Fibroblast of skin of abdomen (primary cell): ENCODE measurements at regions not wholly inside any gene's neighbourhood (a gene's known extent, or its start where the extent isn't known, plus 50 kb on each side); places are given as distances from the start of the nearest gene placed in this dataset.

Experiments used
- DNase-seq: peaks from one replicate; pipeline ENCODE4 v3.0.0-alpha.2; 2013

DNA sequence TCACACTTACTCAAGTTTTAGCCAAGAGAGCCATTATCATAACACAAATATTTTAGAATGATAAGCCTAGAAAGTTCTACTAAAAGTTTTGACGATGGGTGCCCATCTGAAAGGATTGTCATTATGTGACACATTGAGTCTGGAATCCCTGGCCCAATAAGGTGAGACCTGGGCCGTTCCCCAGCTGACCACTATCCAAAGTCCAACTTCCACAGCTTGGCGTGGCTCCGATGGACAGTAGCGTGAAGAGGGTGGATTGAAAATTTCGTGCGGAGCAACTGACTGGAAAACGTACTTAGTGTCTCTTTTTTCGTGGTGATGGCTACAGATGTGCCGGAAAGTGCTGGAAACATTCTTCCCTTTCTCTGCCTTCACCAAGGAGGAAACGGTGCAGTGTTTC, 439.0 kb upstream of the ZMIZ1 start:
- no peak for DNase-seq

DNA sequence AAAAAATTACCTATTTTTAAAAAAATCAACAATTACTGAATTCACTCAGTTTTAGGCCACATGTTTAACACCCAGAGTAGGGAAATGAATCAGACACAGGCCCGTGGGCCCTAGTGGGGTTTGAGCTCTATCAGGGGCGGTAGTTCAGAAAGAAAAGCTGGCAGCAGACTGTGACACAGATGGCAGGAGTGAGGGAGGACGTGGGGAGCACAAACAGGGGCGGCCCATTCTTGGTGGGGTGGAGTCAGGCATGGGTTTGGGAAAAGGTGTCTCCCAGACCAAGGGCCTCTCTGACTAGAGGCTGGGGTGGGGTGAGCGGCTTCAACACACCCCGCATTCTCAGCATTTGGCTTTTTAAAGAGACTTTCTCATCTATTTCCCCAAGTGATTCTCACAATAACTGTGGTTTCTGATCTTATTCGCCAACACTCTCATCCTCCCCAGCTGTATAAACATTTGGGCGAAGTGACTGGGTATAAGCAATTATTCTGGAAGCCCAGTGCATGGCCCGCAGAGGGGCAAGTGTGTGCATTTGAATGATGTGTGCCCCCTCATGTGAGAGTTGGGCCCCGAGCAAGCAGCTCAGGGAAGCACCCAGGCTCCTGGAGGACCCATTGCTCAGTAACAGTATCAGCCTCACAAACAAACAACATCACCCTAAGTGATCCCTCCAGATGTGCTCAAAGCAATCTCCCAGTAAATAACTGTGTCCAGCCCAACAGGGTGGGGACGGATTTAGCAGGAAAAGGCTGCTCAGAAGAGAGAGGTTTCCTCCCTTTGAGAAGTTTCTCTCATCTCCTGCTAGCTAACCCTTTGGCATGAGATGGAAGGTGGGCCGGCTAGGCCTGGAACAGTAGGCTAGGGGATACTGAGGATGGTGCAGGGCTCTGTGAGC, 437.6 kb upstream of the ZMIZ1 start:
- peak; percentile 34 for DNase-seq

DNA sequence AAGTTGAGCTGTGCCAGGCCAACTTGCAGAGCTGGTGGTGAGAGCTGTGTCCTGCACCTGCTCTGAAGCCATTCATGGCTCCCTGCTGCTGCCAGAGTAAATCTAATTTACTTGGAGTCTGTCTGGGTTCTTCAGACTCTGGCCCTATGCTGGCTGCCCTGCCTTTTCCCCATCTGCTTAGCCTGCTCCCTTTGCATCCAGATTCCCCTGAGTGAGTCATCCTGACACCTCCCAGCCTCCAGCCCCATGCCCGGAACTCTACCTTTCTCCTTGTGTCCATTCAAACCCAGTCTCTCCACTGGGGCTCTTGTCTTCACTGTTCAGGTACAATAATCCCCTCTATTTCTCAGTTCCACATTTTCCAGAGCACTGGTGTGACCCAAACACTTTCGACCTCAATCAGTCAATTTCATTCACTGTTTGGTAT, 434.4 kb upstream of the ZMIZ1 start:
- peak; percentile 41 for DNase-seq

DNA sequence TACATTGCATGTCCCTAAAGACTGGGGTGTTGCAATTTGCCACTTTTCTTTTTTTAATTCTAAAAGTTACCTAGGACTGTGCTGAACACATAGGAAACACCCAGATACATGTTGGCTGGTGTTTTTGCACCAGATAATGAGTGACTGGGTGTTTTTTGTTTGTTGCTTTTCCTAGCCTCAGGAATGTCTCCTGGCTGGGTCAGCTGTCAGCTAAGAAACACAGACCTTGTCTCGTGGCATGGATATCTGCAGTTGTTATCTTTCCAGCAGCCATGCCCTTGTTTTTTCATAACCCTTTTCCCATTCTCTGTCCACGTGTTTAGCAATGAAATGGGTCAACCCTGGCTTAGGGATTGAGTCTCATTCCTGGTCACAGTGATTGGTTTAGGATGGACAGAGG, 433.9 kb upstream of the ZMIZ1 start:
- DNase-seq = peak; percentile 8

DNA sequence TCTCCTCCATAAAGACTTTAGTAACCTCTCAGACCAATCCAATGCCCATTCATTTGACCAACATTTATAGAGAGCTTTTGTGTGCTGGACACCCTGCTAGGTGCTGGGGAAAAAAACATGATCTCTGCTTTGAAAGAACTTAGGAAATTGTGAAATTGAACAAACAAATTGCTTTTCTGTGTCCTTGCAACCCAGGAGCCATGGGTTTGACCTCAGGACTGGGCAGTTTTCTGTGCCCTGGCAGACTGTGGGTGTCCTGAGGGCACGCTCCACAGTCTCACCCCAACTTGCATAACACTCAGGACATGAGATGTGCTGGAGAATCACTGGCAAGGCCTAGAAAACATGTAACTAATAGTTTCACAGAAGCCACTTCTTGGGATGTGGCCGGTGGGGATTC, 429.1 kb upstream of the ZMIZ1 start:
- DNase-seq = no peak

DNA sequence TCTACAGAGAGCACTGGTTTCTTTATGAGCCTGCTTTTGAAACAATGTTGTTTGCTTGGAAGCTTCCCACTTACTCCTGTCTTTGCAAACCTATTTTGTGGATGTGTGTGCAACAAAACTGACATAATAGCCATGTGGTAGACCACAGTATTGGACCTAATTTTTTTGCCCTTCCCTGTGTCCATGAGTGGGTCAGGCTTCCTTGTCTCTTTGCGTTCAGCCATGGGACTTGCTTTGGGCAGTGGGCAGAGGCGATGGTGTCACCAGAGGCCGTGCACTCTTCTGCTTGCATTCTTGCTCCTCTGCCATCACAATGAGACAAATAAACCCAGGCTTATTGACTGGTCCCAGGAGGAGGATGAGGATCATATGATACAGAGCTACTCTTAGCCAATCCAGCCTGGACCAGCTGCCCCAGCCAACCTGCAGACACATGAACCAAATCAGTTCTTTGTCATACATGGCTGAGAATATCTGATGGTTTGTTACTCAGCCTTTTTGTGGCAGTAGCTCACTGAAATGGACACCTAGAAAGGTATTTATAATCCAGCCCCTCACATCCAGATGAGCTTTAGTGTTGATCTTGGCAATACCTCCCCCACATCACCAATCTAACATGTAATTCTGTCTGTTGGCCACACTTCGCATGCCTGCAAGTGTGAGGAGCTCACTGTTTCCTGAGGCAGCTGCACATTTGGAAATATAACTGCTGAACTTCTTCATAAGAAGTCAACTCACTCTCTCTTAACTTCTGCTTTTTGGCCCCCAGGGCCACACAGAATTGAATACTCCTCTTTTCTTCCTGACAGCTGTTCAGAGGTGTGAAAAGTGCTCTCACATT, 427.8 kb upstream of the ZMIZ1 start:
- DNase-seq = no peak

DNA sequence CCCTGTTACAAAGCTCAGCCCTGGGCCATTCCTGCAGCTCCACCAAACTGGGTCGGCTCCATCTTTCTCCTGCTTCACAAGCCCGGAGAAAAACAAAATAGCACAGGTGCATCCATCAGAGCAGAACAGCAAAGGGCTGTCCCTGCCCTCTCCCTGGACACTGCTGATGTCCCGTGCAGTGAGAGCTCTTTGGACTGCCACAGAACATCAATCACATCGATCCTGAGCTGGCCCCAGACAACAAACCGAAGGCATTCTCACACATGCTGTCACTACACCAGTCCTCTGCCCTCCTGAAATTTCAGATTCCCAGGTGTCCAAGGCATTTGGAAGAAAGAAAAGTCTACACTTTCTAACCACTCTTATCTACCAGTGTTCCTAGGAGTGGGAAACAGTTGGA, 427.1 kb upstream of the ZMIZ1 start:
- DNase-seq = no peak

DNA sequence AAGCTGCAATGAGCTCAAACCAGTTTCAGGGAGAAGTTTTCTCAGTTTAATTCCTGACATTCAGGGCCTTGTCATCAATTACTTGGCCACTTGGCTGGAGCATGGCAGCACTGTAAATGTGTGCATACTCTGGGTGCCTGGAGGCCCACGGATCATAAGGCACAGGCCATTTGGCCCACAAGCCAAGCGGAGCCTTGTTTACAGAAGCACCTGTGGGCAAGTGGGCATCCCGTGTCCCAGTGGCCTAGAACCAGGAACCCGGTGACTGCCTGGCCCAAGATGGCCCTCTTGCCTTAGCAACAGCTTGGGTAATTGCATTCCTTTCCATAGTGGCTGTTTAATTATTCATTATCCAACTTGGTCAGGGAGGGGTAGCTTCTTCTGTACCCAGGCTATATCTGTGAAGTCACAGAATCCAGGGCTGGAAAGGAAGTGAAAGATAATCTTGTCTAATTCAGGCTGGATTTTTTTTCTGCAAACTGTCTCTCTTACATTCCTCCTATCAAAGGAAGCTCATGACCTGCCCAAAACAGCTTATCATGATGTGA, 426.4 kb upstream of the ZMIZ1 start:
- no peak for DNase-seq

DNA sequence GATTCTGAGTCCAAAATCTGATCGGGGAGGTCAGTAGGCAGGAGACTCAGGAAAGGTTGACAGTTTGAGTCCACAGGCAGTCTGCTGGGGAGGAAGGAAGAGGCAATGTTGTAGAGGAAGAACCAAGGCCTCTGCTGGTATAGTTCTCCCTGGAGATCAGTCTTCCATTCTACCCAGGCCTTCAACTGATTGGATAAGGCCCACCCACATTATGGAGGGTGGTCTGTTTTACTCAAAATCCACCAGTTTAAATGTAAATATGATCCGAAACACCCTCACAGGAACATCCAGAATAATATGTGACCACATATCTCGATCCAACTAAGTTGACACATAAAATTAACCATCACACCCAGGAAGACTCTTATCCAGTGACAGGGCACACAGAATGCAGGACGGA, 425.3 kb upstream of the ZMIZ1 start:
- DNase-seq = no peak

DNA sequence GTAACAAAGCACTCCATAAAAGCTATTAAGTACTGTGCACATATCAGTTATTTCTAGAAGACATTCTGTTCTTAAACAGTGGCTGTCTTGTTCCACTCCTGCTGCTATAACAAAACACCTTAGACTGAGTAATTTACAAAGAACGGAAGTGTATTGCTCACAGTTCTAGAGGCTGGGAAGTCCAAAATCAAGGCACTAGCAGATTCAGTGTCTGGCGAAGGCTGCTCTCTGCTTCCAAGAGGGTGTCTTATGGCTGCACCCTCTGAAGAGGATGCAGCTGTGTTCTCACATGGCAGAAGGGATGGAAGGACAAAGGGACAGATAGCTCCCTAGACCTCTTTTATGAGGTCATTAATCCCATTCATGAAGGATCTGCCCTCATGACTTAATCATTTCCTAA, 424.2 kb upstream of the ZMIZ1 start:
- DNase-seq = no peak

DNA sequence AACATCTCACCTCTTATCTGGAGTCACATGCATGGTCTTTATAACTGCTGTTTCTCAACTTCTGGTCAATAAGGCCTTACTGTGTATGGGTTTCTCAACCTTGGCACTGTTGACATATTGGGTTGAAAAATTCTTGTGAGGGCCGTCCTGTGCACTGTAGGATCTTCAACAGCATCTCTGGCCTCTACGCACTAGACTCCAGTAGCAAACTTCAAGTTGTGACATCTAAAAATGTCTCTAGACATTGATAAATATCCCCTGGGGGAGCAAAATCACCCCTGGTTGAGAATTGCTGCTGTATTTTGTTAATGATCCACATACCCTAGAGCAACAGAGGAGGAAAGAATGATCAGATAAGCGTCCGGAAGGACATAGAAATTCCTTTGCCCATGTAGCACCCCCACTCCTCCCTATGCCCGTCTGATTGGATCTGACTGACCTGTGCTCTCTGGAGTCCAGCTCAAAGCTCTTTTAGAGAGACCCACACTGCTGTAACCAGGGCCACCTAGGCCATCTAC, 423.5 kb upstream of the ZMIZ1 start:
- no peak for DNase-seq

DNA sequence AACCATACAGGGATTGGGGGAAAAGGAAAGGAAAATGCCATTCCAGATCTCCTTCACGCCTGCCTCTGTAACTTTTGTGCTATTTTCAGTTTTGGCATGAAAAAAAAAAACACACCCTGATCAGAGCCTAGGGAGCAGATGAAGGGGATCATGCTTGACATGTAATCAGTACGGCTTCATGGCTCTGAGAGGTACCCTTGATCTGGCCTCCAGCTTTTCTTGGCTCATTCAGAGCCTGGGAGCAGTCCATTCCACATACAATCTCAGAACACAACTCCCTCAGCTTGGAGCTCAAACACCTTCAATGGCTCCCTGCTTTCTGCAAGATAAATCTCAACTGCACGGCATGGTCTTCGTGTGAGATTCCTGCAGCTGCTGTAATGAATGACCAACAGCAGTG, 422.8 kb upstream of the ZMIZ1 start:
- DNase-seq = no peak

DNA sequence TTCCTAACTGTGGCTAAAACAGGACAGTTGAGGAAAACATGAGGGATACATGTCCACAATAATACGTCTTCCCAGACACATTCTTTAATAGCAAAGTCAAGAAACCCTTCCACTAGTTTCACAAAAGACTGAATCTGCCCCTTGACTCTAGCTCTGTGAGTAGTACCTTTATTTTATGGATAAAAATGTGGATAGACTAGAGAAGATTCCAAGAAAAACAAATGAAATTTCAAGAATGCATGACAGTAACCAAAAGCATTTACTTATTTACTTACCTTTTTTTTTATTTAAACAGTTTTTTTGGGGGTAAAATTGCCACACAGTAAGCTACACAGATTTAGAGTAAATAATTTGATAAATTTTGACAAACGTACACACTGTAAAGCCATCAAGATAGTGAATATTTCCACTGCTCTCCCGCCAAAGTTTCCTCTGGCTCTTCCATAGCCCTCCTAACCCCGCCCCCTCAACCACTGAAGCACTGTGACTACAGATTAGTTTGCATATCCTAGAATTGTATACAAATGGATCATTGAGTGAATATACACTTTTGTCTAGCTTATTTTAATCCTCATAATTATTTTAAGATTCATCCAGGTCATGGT, 420.4 kb upstream of the ZMIZ1 start:
- DNase-seq = peak; percentile 54

DNA sequence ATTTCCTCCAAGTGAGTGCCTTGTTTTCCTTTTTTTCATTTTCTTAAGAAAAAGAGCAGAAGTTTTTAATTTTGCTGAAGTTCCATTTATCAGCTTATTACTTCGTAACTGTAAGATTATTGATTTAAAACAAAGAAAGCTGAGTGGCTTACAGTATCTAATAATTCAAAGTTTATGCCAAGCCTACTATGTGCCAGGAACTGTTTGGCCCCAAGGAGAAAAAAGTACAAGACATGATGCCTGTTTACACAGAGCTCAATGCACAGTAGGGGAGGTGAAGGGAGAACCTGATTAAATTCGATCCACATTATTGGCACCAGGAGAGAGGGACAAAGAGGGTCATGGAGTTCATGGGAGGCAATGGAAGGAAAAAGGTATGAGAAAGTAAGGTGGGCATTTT, 419.3 kb upstream of the ZMIZ1 start:
- DNase-seq = no peak

DNA sequence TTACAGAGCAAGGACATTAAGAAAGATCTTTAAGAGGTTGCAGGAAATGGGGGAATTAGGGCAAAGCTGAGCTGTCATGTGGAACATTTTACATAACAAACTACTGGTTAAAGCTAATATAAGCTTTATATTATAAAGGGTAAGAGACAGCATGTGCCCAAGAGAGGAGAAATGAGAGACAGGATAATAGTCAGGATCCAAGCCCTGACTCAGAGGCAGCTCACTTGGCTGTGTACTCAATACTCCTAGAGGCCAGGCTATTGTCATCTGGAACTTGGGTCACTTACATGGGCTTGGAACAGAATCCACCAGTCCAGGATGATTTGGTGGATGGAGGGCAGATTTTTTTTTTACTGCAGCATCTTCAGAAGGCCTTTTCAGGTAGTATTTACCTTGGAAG, 418.6 kb upstream of the ZMIZ1 start:
- peak; percentile 13 for DNase-seq

DNA sequence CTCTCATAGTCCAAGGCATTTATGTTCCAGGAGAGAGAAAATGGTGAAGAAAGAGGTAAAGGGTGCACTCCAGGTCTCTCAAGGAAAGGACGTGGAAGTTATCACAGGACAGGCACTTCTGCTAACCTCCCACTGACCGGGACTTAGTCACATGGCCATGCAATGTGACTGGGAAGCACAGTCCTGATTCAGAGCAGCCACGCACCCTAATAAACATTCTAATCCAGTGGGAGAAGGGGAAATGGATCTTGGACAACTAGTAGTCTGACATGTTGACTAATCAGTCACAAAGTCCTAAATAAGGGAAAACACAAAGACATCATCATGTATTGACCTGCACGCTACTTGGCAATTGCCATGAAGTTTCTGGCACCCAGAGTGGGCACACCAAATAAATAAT, 417.5 kb upstream of the ZMIZ1 start:
- no peak for DNase-seq

DNA sequence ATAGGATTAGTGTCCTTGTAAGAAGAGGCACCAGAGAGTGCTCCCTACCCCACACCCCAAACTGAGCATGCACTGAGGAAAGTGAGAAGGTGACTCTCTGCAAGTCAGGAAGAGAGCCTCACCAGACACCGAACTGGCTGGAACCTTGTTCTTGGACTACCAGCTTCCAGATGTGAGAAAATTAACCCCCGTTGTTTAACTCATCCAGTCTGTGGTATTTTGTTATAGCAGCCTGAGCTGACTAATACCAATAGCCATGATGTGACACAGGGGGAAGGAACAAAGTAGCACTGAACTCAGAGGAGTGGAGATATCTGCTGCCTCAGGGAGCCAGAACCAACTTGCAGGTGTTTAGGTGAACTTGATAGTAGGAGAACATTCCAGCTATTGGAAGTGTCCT, 415.2 kb upstream of the ZMIZ1 start:
- no peak for DNase-seq

DNA sequence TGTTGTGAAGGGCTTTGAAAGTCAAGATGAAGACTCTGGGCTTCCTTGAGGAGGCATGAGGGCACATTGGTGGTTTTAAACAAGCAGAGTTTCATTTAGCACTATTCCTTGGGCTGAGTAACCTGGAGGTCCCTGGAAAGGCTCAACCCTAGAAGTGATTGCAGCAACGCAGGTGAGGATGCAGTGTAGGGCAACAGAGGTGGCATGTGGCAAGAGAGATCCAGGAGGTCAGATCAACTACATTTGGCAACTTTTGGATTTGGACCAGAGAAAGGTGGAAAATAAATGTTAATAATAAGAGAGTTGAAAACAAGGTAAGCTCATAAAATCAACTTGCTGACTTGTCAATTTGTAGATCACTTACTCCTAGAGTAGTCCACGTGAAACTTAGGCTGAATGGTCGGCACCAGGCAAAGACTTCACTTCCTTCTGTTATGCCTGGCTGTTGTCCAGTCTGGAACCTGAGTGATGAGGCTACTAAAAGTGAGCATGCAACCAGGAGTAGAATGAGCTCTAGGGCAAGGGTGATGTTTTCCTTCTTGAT, 414.6 kb upstream of the ZMIZ1 start:
- no peak for DNase-seq

DNA sequence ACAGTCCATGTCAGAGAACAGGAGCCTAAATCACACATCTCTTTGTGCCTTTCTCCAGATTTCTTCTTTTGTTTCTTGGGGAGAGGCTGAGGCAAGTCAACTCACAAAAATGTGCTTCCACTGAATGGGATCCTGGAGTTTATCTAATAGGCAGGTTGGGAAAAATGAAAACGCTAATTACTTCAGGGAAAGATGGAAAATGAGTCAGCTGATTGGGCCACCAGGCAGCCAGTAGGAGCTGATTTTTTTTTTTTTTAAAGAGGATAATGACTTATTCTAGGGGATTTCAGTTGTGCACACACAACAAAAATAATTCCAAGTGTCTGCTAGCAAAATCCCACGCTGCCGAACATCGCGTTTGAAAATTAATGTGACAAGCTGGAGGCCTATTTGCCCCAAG, 412.8 kb upstream of the ZMIZ1 start:
- DNase-seq = peak; percentile 28

DNA sequence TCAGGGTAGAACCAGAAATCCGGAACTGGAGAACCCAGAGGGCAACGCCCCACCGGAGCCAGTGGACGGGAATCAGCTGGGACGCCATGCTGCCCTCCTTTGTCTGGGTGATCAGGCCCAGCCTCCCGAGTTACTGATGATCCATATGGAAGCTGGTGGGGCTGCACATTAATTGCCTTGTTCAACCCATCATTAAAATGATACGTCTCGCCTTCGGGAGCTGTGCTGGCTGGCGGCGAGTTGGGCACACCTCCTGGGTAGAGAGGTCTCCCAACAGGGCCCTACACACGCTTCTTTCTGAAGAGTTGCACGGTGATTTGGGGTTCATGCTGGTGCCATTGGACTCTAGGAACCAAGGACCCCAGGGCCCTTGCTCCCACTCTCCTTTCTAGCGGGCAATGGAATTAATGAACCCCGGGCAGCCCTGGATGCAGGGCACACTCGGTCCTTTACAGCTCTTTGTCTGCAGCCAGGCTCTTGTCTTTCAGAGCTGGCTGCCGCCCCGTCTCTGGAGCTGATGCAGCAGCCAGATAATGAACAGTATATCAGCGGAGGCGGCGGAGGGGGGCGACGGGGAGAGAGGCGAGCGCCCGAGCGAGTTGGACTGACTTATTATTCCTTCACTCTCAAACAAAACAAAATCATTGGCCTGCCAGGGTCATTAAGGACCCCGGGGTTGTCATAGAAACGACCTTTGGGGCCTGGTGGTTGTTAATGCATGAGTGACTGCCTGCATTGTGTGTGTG, 412.2 kb upstream of the ZMIZ1 start:
- DNase-seq = no peak

DNA sequence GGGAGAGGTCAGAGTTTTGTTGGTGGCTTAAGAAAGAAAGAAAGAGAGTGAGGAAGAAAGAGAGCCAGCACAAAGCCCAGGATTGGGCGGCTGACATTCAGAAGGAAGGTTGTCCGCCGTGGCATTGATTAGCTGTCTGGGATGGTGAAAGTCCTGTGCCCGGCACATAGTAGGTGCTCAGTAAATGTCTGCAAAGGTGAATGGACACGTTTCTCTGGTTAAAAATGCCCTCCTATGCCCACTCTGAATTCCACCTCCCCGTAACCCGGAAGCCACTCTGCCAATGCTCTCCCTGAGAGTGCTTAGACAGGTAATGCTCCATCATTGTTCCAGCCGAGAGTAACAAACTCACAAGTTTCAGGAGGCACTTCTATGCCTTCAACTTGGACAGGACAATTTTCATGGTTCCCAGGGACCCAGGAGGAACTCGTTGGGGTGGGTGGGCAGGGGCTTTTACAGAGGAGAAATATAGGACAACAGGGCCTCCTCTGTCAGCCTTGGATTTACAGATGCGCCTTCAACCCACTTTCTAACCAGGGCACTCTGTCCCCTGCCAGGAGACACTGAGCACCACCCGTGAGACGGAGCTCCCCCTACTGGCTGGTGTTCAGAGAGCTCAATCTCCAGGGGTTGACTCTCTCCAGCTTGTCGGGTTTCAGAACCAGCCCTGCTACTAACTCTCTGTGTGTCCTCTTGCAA, 411.5 kb upstream of the ZMIZ1 start:
- DNase-seq = peak; percentile 53
